ENCODE measurements at regions not wholly inside any gene's neighbourhood (a gene's known extent, or its start where the extent isn't known, plus 50 kb on each side); places are given as distances from the start of the nearest gene placed in this dataset.

- no peak for DNase-seq
Observed at GRCh38 chr9:28032268-28032590, 458.9 kb upstream of the C9orf72 start.

- DNase-seq = no peak
Observed at GRCh38 chr9:28034242-28034641, 461.0 kb upstream of the C9orf72 start.

GRCh38 chr9:28037968-28038367, 464.7 kb upstream of the C9orf72 start:
- no peak for DNase-seq

- no peak for DNase-seq
Observed at GRCh38 chr9:28045051-28045450, 471.8 kb upstream of the C9orf72 start.

GRCh38 chr9:28050046-28050445, 476.8 kb upstream of the C9orf72 start:
- DNase-seq = no peak

DNA sequence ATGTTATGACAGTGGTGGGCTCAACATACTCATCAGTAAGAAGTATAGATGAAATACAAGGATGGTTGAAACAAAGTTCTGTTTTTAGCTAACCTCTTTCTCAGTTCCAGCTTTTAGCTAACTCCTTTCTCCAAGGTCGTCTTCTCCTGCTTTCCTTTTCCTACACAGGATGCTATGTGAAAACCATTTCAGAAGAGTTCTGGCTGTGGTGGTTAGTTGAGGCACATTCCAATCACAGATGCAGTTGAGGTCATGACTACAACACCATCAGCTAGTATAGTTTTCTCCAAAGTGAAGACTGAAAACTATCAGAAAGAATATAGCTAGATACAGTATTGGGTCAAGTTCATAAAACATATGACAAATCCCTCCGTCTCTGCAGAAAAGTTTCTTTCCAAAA, 477.7 kb upstream of the C9orf72 start:
- no peak for DNase-seq

DNA sequence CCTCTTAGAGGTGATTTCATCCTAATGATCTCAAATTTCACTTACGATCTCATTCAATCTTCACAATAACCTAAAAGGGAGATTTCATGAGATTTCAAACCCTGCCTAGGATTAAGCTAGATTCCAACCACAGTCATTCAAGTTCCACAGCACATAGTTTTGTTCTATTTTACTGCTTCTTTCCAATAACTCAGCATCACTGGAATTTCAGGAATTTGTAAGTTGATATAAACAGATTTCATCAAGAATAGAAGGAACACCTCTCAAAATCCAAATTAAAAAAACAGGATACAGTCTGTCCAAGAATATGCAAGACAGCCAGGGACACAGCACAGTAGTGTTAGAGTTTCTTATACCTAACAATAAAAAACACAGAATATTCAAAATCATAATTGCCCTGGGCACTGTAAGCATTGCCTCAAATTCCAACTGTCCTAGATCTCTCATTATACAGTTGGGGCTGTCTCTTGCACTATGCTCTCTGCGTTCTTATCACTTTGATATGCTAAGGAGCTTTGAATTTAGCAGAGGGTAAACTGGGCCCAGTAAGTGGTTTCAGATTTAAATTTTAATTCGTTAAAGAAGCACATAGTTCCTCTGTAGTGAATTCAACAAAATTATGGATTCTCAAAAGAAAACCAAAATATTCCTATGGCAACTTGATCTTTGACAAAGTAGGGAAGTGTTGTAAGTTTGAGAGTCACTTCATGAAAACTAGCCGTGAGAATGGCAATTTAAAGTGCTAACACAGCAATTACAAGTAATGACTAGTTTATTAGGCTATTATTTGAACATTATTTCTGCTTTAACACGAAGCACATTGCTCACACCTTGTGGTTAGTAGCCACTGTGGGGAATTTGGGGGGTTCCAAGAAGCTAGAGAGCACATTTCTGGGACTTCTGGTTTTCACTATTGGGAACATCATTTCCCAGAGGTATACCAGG, 478.6 kb upstream of the C9orf72 start:
- DNase-seq = no peak

GRCh38 chr9:28053096-28053777, 480.0 kb upstream of the C9orf72 start:
- DNase-seq = peak; percentile 43

DNA sequence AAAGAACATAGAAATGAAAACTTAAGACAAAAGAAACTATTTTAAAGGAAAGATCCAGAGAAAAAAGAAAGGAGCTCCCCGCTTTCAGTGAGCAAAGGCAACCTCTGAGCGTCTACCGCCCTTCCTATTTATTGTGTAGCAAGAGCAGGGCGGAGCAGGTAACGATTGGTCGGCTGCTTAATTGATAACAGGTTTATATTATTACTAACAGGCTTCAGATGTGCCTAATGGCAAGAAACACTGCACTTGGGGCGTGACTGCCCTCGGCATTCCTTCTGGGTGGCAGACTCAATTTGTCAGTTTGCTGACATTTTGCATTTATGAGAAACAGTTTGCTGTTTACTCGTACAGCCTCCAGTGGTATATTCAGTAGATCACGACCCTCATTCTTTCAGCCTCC, 482.7 kb upstream of the C9orf72 start:
- no peak for DNase-seq

DNA sequence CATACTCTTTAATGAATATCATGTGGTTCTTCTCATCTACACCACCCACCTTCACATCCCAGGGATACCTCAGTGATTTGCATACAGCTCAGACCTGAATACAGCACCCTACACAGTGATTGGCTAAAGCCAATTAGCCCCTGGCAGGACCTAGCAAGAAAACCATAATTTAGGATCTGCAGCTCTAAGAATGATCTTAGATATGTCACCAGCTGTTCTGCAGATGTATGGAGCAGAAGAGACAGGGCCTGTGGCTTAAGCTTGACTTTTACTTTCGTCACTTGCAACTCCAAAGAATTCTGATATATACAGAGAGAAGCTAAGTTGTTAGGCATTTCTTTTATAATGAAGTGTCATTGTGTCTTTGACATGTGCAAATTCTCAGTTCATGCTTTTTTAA, 483.2 kb upstream of the C9orf72 start:
- DNase-seq = no peak

GRCh38 chr9:28059192-28059591, 485.9 kb upstream of the C9orf72 start:
- DNase-seq = no peak

DNA sequence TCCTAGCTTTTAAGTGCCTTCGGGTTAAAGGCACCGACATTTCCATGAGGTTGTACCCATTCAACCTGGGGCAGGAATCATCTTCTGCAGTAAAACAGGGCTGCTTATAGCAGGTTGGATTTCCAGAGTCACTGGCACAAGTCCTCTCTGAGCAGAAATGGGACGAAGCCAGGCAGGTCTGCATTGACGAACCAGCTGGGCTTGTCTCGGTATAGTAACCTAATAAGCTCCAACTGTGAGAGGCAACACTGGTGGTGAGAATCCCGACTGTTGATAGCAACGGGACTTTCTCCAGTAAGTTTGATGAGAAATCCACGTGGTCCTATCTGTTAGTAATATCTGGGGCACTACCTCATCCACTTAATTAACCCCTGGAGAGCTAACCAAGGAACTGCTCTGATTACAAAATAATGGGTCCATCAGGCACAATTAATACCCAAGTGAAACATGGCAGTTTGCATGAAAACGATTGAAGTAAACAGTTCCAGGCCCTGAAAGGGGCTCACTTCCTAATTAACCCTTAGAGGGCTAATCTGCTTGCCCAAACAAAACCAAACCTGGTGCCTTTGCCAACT, 491.0 kb upstream of the C9orf72 start:
- no peak for DNase-seq

DNA sequence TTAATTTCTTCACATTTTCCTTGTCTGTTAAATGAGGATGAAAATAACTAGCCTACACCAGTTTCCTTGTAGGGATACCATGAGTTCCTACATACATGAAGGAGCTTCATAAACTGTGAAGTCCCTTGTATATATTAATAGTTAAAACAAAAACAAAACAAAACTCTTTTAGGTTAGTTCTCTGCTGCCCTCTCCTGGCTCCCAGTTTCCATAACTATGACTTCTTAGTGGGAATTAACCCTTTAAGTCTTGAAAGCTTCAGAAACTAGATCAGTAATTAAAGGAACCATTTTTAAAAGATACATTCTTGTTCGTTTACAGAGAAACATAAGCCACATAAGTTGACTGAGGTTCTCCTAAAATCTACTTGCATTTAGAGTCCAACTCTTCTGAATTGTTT, 500.0 kb upstream of the C9orf72 start:
- DNase-seq = no peak

DNA sequence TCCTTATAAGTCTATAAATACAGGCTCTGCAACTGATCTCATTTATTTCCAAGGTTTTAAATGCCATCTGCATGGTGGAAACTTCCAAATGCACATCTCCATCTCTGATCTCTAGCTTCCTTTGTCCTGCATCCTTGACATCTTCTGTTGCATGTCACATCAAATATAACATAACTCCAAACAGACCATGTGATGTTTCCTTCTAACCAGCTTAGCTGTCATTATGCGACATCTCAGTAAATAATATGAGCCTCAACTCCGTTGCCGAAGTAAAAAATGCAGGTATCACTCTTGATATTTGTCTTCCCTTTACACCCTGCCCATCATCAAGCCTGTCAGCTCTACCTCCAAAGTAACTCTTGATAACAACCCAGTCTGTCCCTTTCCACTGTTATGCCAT, 506.4 kb upstream of the C9orf72 start:
- no peak for DNase-seq

GRCh38 chr9:28082671-28083070, 509.4 kb upstream of the C9orf72 start:
- DNase-seq = no peak

- no peak for DNase-seq
Observed at GRCh38 chr9:28086881-28087280, 513.6 kb upstream of the C9orf72 start.

DNA sequence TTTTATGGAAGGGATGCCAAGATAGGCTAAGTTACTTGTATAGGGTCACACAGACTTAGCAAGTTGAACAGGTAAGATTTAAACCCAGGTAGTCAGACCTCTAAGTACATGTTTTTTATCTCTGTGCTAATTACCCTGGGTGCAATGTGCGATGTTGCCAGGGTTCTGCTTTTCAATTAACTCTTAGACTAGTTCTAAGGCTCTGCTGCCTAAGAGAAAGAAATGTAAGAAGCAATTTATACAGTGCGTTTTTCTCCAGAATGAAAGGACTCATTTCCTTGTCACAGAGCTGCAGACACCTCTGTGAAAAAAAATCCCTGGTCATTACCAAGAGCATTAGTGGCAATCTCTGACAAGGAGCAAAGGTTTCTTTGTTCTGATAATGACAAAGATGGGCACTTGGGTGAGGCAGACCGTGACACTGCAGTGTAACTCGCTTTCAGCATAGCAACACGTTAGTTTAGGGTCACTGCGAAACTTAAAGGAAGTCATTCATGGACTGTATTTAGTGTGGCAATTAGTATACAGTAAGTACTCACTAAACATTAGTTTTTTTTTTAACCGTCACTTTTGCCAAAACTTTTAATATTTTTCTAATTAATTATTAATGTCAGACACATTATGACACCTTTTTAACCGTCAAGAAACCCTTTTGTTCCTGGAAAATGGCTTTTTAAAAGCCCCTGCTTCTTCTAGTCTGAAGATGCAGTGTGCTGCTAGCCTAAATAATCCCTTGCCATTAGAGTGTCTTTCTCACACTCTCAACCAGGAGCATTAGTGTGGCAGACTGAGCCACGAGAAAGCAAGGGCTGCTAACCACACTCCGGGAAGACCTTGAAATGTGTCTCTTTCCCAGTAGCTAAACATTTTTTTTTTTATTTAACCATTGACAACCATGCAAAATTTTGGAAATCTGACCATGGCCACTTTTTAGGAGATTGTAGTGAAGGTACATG, 520.0 kb upstream of the C9orf72 start:
- peak; percentile 12 for DNase-seq

DNA sequence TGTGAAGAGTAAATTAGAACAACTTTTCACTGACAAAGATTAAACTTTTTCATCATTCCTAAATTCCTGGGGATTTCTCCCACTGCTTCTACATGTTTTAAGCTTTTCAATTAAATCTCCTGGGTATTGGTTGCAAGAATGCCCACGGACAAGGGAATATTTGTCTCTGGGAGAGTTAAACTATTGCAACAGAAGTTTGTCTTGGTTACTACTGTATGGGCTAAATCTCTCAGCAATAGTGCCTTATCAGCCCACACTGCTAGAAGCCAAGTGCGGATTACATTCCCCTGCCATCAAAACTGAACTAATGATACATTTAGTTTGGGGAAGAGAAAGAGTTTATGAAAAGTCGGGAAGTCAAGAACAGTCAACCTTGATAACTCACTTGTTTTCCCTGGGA, 528.2 kb upstream of the C9orf72 start:
- no peak for DNase-seq

DNA sequence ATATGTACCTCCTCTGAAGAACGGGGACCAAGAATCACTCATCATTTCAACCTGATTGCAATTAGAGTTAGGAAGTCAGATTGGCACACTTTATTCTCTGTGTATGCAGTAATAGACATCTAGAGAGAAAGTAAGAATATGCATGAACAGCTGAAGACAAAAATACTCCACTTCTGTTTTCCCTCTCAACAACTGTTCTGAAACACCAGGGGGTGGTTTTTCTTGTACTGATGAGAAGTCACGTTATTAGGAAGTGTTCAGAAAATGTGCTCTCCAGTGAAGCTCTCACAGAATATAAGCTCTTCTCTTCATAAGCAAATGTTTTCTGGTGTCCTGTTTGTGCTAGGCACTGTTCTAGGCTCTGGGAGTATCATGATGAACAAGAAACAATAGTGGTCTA, 531.7 kb upstream of the C9orf72 start:
- no peak for DNase-seq

GRCh38 chr9:28120184-28120583, 546.9 kb upstream of the C9orf72 start:
- peak; percentile 93 for DNase-seq

DNA sequence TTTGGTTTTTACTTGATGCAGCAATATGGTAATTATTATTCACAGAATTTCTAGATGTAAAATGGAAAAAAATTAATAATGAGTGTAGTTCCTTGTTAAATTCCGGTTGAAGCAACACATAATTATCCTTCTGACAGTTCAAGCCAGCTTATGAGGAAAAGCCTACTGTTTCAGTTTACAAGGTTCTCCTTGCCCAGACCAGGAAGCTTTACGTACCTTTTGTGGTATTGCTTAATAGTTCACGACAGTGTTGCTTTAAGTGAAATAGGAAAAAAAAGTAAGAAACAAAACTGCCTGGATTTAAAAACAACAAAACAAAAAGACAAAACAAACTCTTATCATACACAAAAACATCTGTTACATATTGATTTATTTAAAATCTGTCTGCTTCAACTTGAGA, 547.3 kb upstream of the C9orf72 start:
- peak; percentile 54 for DNase-seq

DNA sequence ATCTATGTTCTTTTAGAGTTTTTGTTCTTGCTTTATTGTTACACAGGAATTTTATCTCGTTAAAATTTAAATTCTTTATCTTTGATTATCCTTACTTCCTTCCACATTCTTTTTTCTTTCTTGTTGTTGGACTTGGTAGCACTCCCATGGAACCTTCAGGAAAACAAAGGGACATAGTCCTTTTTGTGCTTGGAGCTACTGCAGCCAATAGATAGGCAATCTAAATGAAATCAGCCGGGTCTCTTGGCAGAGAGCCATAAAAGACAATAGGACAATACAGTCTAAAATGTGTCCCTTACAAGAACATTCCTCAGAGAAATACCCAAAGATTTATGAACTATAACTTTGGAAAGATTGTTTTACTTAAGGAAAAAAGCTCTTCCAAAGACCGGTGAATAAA, 548.1 kb upstream of the C9orf72 start:
- no peak for DNase-seq

GRCh38 chr9:28124917-28125316, 551.6 kb upstream of the C9orf72 start:
- no peak for DNase-seq

Measured in NCI-H1105 (cell line).